Endothelial cell of umbilical vein (primary cell): ENCODE measurements at regions not wholly inside any gene's neighbourhood (a gene's known extent, or its start where the extent isn't known, plus 50 kb on each side); places are given as distances from the start of the nearest gene placed in this dataset.

Experiments used
- BruUV-seq: library from RNA; stranded (reverse); fragments of 400-500 nt; replicated peaks from 2 replicates; lab custom pipeline; 2021; lab: Mats Ljungman, UMichigan
- CTCF ChIA-PET: fragments of 300-600, 350-600 bp; sonication (Branson Sonifier 250); formaldehyde crosslinking; loops from one replicate; lab custom pipeline; 2021; ENCODE audit warnings: antibody characterized with exemption, inconsistent platforms; lab: Charles Lee
- POLR2A ChIA-PET: fragments of 300-600, 350-600 bp; sonication (Branson Sonifier 250); formaldehyde crosslinking; loops from one replicate; lab custom pipeline; 2021; ENCODE audit warnings: antibody characterized with exemption, inconsistent platforms; lab: Charles Lee
- DNase-seq: peaks from one replicate; pipeline ENCODE4 v3.0.0-alpha.2; 2011; ENCODE audit warnings: low read depth, low spot score
- FAIRE-seq: peaks from 2 replicates; lab custom pipeline; 2011; peaks lifted over from hg19 to GRCh38; lab: Jason Lieb, UNC
- H2AFZ ChIP-seq: 2 replicates; pipeline ENCODE4 v1.6.0; 2012; ENCODE audit warnings: low read depth, low read length, control low read depth, inconsistent platforms
- H3K27ac ChIP-seq: 2 replicates; pipeline ENCODE4 v1.5.1; 2011; ENCODE audit warnings: low read depth, mild to moderate bottlenecking, control low read depth, low read length, moderate library complexity; ENCODE audit not compliant: insufficient read depth
- H3K27me3 ChIP-seq, 2 experiments: 2 replicates each; pipeline versions ENCODE4 v1.6.0 to v1.6.1; 2011; ENCODE audit warnings: low read length in 2 of 2, mixed read lengths in 1 of 2; ENCODE audit not compliant: control insufficient read depth in 2 of 2, insufficient read depth in 2 of 2
- H3K36me3 ChIP-seq, 2 experiments: 2 replicates in 1 of 2; 3 replicates in 1 of 2; pipeline ENCODE4 v1.5.1; 2011; ENCODE audit warnings: low read length in 2 of 2, mild to moderate bottlenecking in 1 of 2, moderate library complexity in 1 of 2; ENCODE audit not compliant: control insufficient read depth in 2 of 2, insufficient read depth in 2 of 2; ENCODE audit errors: extremely low read depth in 1 of 2
- H3K4me1 ChIP-seq: 3 replicates; pipeline ENCODE4 v1.5.1; 2011; ENCODE audit warnings: mild to moderate bottlenecking, low read length; ENCODE audit not compliant: control insufficient read depth, insufficient read depth; ENCODE audit errors: extremely low read depth
- H3K4me2 ChIP-seq: 2 replicates; pipeline ENCODE4 v1.6.1; 2011; ENCODE audit warnings: low read length, control low read depth, mixed read lengths; ENCODE audit not compliant: insufficient read depth
- H3K4me3 ChIP-seq, 3 experiments: fragments of 200-600 bp in 1 of 3; sonication (generic), shearing (Covaris generic) in 1 of 3; replicated peaks in 1 of 3; 2 replicates each; pipeline ENCODE4 v1.5.1; 2011 to 2016; ENCODE audit warnings: control low read depth in 3 of 3, low read length in 3 of 3, mild to moderate bottlenecking in 2 of 3, inconsistent platforms in 1 of 3, low read depth in 1 of 3, moderate library complexity in 1 of 3; ENCODE audit not compliant: insufficient read depth in 1 of 3
- H3K79me2 ChIP-seq: 2 replicates; pipeline ENCODE4 v1.6.0; 2012; ENCODE audit warnings: low read length, inconsistent platforms; ENCODE audit not compliant: control insufficient read depth, insufficient read depth
- H3K9ac ChIP-seq: replicated peaks from 2 replicates; pipeline ENCODE3; 2011; ENCODE audit warnings: low read length, control low read depth; ENCODE audit not compliant: insufficient read depth; ENCODE audit errors: extremely low read depth
- H3K9me1 ChIP-seq: replicated peaks from 3 replicates; pipeline ENCODE4 v1.6.0; 2011; ENCODE audit warnings: mild to moderate bottlenecking, low read length; ENCODE audit not compliant: control insufficient read depth, insufficient read depth; ENCODE audit errors: extremely low read depth
- H3K9me3 ChIP-seq: replicated peaks from 2 replicates; pipeline ENCODE4 v1.5.1; 2012; ENCODE audit warnings: low read length, inconsistent platforms; ENCODE audit not compliant: control insufficient read depth, insufficient read depth
- H4K20me1 ChIP-seq: replicated peaks from 2 replicates; pipeline ENCODE3; 2011; ENCODE audit warnings: mild to moderate bottlenecking, low read length; ENCODE audit not compliant: control insufficient read depth, insufficient read depth; ENCODE audit errors: extremely low read depth
- EZH2 ChIP-seq: IDR thresholded peaks from 2 replicates; pipeline ENCODE4 v1.6.1; 2012; ENCODE audit warnings: borderline replicate concordance, low read depth, mild to moderate bottlenecking, moderate library complexity, low read length, inconsistent platforms; ENCODE audit not compliant: severe bottlenecking
- FOS ChIP-seq: IDR thresholded peaks from 2 replicates; pipeline ENCODE4 v1.6.1; 2011; ENCODE audit warnings: mild to moderate bottlenecking, low read length, moderate library complexity, borderline replicate concordance; ENCODE audit not compliant: insufficient read depth
- GATA2 ChIP-seq: IDR thresholded peaks from 2 replicates; pipeline ENCODE4 v1.7.0; 2011; ENCODE audit warnings: low read depth, mild to moderate bottlenecking, moderate library complexity, mixed read lengths, low read length; ENCODE audit not compliant: insufficient read length, insufficient read depth
- JUN ChIP-seq: IDR thresholded peaks from 2 replicates; pipeline ENCODE4 v1.6.1; 2011; ENCODE audit warnings: borderline replicate concordance, low read depth; ENCODE audit not compliant: insufficient read length, insufficient read depth
- MAX ChIP-seq: IDR thresholded peaks from 2 replicates; pipeline ENCODE4 v1.6.1; 2011; ENCODE audit not compliant: insufficient read depth, insufficient read length
- MYC ChIP-seq: IDR thresholded peaks from one replicate; pipeline ENCODE4 v1.6.1; 2011; ENCODE audit warnings: mild to moderate bottlenecking, low read depth, low read length
- POLR2A ChIP-seq: IDR thresholded peaks from 2 replicates; pipeline ENCODE4 v1.6.1; 2012; ENCODE audit warnings: low read depth, mild to moderate bottlenecking, control low read depth, low read length
- POLR2AphosphoS5 ChIP-seq: IDR thresholded peaks from 2 replicates; pipeline ENCODE4 v1.6.1; 2012; ENCODE audit warnings: low read depth, mild to moderate bottlenecking, control low read depth, low read length, moderate library complexity; ENCODE audit not compliant: insufficient read depth
- dilution Hi-C: fragments of 300-500 bp; cut with MboI; formaldehyde crosslinking; loops from one replicate; pipeline ENCODE4 v1.15.0; 2019; ENCODE audit warnings: low sequenced_read_pairs; ENCODE audit not compliant: extremely low pct_ligation_motif_present
- intact Hi-C: fragments of 100-400 bp; cut with micrococcal nuclease; formaldehyde crosslinking; loops from one replicate; pipeline ENCODE4 v1.10.0; 2022
- TF ChIP-seq, protein P1 (sequence below), 2 donors: IDR thresholded peaks; 1 replicate in 1 of 2; 2 replicates in 1 of 2; pipeline ENCODE4 v1.5.1; 2011; ENCODE audit warnings: low read length in 2 of 2, mild to moderate bottlenecking in 2 of 2, moderate library complexity in 2 of 2, control low read depth in 1 of 2, inconsistent platforms in 1 of 2, low read depth in 1 of 2; ENCODE audit not compliant: insufficient read depth in 1 of 2; ENCODE audit errors: extremely low read depth in 1 of 2

DNA sequence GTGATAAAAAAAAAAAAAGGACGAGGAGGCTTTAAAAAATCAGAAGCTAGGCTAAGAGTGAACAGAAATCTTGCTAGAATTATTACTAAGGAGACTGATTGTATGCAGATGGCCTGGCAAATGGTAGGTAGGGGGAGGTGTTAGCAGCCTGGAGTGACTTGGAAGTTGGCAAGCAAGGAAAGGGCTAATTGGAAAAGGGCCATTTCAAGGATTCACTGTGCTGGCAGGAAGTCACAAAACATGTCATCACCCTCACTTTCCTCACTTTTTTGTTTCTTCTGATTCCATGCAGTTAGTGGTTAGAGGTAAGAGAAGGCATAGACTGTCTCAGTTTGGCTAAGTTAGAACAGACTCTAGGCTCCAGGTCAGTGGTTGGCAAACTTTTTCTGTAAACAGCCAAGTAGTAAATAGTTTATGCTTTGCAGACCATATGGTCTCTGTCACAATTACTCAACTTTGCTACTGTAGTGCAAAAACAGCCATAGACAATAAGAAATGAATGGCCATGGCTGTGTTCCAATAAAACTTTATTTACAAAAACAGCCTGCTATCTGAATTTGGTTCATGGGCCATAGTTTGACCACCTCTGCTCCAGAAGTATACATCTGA lies 646.5 kb upstream of the ACTRT1 start:
- no peak overlapping the region for H3K4me2 ChIP-seq
- dilution Hi-C loops (no loop called here), intact Hi-C loops (no loop called here)
- no peaks in the 10 kb centered on the region for H3K27me3 ChIP-seq
- no peak overlapping the region for H3K4me3 ChIP-seq
- no peak overlapping the region for H3K9ac ChIP-seq
- no peaks in the 10 kb centered on the region for H3K9me1 ChIP-seq
- no peaks in the 10 kb centered on the region for H3K79me2 ChIP-seq
- CTCF ChIA-PET = interaction anchor here (0.7 kb wide), 1 partner anchor 53 kb away, joined by 3 read pairs; no protein-coding TSS in a partner anchor
- POLR2A ChIA-PET = no interaction called here
- TF ChIP-seq, protein P1, sequence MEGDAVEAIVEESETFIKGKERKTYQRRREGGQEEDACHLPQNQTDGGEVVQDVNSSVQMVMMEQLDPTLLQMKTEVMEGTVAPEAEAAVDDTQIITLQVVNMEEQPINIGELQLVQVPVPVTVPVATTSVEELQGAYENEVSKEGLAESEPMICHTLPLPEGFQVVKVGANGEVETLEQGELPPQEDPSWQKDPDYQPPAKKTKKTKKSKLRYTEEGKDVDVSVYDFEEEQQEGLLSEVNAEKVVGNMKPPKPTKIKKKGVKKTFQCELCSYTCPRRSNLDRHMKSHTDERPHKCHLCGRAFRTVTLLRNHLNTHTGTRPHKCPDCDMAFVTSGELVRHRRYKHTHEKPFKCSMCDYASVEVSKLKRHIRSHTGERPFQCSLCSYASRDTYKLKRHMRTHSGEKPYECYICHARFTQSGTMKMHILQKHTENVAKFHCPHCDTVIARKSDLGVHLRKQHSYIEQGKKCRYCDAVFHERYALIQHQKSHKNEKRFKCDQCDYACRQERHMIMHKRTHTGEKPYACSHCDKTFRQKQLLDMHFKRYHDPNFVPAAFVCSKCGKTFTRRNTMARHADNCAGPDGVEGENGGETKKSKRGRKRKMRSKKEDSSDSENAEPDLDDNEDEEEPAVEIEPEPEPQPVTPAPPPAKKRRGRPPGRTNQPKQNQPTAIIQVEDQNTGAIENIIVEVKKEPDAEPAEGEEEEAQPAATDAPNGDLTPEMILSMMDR (IDR thresholded peaks at IDR 0.05; ENCODE audit: extremely low read depth in 1 of 2, insufficient read depth in 1 of 2, low read depth in 1 of 2, low read length in 2 of 2) = no peak
- TF ChIP-seq GATA2 (no peak), POLR2A (no peak), JUN (no peak), MAX (no peak), MYC (no peak), EZH2 (no peak), POLR2AphosphoS5 (no peak), FOS (no peak)
- no peaks in the 10 kb centered on the region for H3K9me3 ChIP-seq
- no peaks in the 10 kb centered on the region for H3K36me3 ChIP-seq
- H3K4me1 ChIP-seq = no peaks in the 10 kb centered on the region
- no peak overlapping the region for H2AFZ ChIP-seq
- no peaks in the 10 kb centered on the region for H4K20me1 ChIP-seq
- FAIRE-seq = no peak
- no peak overlapping the region for H3K27ac ChIP-seq
- DNase-seq = no peak
- BruUV-seq = no TSS peak
